ENCODE measurements at regions not wholly inside any gene's neighbourhood (a gene's known extent, or its start where the extent isn't known, plus 50 kb on each side); places are given as distances from the start of the nearest gene placed in this dataset.

- TF ChIP-seq CTCF (IDR thresholded peaks at IDR 0.05; ENCODE audit: borderline replicate concordance, control extremely low read depth, extremely low read depth, insufficient read depth, missing control alignments), result no peak
- in situ Hi-C loops (cut with MboI; ENCODE audit: low sequenced_read_pairs, unreplicated experiment), result no loop called here
- no peak for DNase-seq (ENCODE audit: low spot score)
Observed at GRCh38 chr4:138513535-138513934, 271.4 kb upstream of the SLC7A11 start.

- DNase-seq (ENCODE audit: low spot score), result no peak
- in situ Hi-C loops (cut with MboI; ENCODE audit: low sequenced_read_pairs, unreplicated experiment), result no loop called here
- TF ChIP-seq CTCF (IDR thresholded peaks at IDR 0.05; ENCODE audit: borderline replicate concordance, control extremely low read depth, extremely low read depth, insufficient read depth, missing control alignments), result no peak
Observed at GRCh38 chr4:138512756-138513155, 270.6 kb upstream of the SLC7A11 start.

- DNase-seq (ENCODE audit: low spot score), result no peak
- in situ Hi-C loops (cut with MboI; ENCODE audit: low sequenced_read_pairs, unreplicated experiment), result no loop called here
- no peak for TF ChIP-seq CTCF (IDR thresholded peaks at IDR 0.05; ENCODE audit: borderline replicate concordance, control extremely low read depth, extremely low read depth, insufficient read depth, missing control alignments)
Observed at GRCh38 chr4:138510053-138510452, 267.9 kb upstream of the SLC7A11 start.

- no peak for DNase-seq (ENCODE audit: low spot score)
- in situ Hi-C loops (cut with MboI; ENCODE audit: low sequenced_read_pairs, unreplicated experiment), result no loop called here
- no peak for TF ChIP-seq CTCF (IDR thresholded peaks at IDR 0.05; ENCODE audit: borderline replicate concordance, control extremely low read depth, extremely low read depth, insufficient read depth, missing control alignments)
Observed at GRCh38 chr4:138509346-138509745, 267.2 kb upstream of the SLC7A11 start.

- TF ChIP-seq CTCF (IDR thresholded peaks at IDR 0.05; ENCODE audit: borderline replicate concordance, control extremely low read depth, extremely low read depth, insufficient read depth, missing control alignments), result no peak
- DNase-seq (ENCODE audit: low spot score), result no peak
- in situ Hi-C loops (cut with MboI; ENCODE audit: low sequenced_read_pairs, unreplicated experiment), result no loop called here
Observed at GRCh38 chr4:138507522-138507921, 265.4 kb upstream of the SLC7A11 start.

GRCh38 chr4:138501614-138502013, 259.5 kb upstream of the SLC7A11 start:
- DNase-seq (ENCODE audit: low spot score), result no peak
- no peak for TF ChIP-seq CTCF (IDR thresholded peaks at IDR 0.05; ENCODE audit: borderline replicate concordance, control extremely low read depth, extremely low read depth, insufficient read depth, missing control alignments)
- in situ Hi-C loops (cut with MboI; ENCODE audit: low sequenced_read_pairs, unreplicated experiment), result no loop called here

- no peak for TF ChIP-seq CTCF (IDR thresholded peaks at IDR 0.05; ENCODE audit: borderline replicate concordance, control extremely low read depth, extremely low read depth, insufficient read depth, missing control alignments)
- DNase-seq (ENCODE audit: low spot score), result no peak
- in situ Hi-C loops (cut with MboI; ENCODE audit: low sequenced_read_pairs, unreplicated experiment), result no loop called here
Observed at GRCh38 chr4:138500869-138501268, 258.7 kb upstream of the SLC7A11 start.

All from GM13976 (cell line).